ENCODE measurements at regions not wholly inside any gene's neighbourhood (a gene's known extent, or its start where the extent isn't known, plus 50 kb on each side); places are given as distances from the start of the nearest gene placed in this dataset.

DNA sequence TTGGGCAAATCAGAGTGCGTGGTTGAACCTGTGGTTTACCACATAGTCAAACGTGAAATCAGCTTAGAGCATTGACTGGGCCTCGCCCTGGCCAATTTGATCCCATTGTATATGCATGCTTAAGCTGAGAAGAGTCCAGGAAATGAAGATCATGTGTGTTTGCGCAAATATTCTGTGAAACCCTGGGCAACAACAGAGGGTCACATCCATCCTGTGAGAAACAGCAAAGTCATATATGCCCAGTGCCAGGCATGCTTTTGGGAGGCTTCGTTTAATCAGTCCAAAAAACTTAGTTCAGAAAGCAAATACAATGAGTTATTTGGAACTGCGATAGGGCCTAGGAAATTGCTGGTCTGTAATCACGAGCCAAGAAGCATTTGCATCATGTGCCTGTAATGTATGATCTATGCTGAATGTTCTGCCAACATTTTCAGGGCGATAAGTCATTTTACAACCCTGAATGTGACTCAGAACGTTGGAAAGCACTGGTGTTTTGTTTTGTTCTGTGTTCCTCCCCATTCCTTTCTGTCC is 412.1 kb upstream of the CELF2 start:
- H3K9ac ChIP-seq (replicated peaks; ENCODE audit: extremely low read depth, insufficient read depth, low read length), result no peak overlapping the region
- peak; percentile 13 for DNase-seq (ENCODE audit: low read depth, low spot score)
- no peaks in the 10 kb centered on the region for H3K79me2 ChIP-seq (ENCODE audit: control insufficient read depth, insufficient read depth, low read length)
- intact Hi-C loops (cut with micrococcal nuclease), result no loop called here
- H3K9me1 ChIP-seq (replicated peaks; ENCODE audit: control insufficient read depth, extremely low read depth, insufficient read depth, low read length), result no peaks in the 10 kb centered on the region
- H3K4me1 ChIP-seq (ENCODE audit: control insufficient read depth, extremely low read depth, insufficient read depth, low read length), result no peaks in the 10 kb centered on the region
- no peaks in the 10 kb centered on the region for H3K9me3 ChIP-seq (replicated peaks; ENCODE audit: control insufficient read depth, insufficient read depth, low read length)
- no peaks in the 10 kb centered on the region for H3K36me3 ChIP-seq (ENCODE audit: control insufficient read depth in 2 of 2, extremely low read depth in 1 of 2, insufficient read depth in 2 of 2, low read length in 2 of 2)
- no TSS peak for BruUV-seq (replicated peaks)
- ChIA-PET POLR2A (no interaction called here), CTCF (no interaction called here)
- peaks cover 0 to 8% of the 10 kb centered on the region in 2 experiments for H3K27me3 ChIP-seq (ENCODE audit: control insufficient read depth in 2 of 2, insufficient read depth in 2 of 2, low read length in 2 of 2)
- H4K20me1 ChIP-seq (replicated peaks; ENCODE audit: control insufficient read depth, extremely low read depth, insufficient read depth, low read length), result no peaks in the 10 kb centered on the region
- H3K4me3 ChIP-seq (replicated peaks in 1 of 3; ENCODE audit: insufficient read depth in 1 of 3, low read depth in 1 of 3, low read length in 3 of 3), result no peak overlapping the region
- H3K4me2 ChIP-seq (ENCODE audit: insufficient read depth, low read length), result no peak overlapping the region
- H2AFZ ChIP-seq (ENCODE audit: low read depth, low read length), result no peak overlapping the region
- H3K27ac ChIP-seq (ENCODE audit: insufficient read depth, low read depth, low read length), result no peak overlapping the region
- FAIRE-seq, result no peak
- no peak for TF ChIP-seq MYC (IDR thresholded peaks at IDR 0.05; ENCODE audit: low read depth, low read length)
- no peak for TF ChIP-seq FOS (IDR thresholded peaks at IDR 0.05; ENCODE audit: borderline replicate concordance, insufficient read depth, low read length)
- dilution Hi-C loops (cut with MboI; ENCODE audit: extremely low pct_ligation_motif_present, low sequenced_read_pairs), result no loop called here

DNA sequence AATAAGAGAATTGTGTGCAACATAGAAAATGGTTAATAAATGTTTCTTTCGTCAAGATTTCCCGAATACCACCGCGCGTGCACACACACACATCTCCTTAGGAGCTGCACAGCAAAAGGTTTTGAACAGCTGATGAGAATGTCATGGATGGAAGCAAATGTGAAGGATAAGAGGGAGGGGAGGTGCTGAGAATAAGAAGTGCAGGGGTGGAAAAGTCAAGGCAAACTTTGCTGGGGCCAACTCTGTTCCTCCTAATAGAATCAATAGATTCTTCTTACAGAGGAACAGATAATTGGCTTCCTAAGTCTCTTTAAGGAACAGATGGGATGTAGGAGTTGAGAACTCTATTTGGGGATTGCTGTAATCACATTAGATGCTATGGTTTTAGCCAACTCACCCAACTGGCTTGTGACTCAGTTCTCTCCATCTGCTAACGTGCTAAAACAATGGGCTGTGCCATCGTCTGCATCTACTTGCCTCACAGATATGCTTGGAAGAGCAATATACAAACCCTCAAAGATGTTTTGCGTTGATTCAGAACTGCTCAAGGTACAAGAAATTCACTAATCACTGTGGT is 408.2 kb upstream of the CELF2 start:
- H3K9me1 ChIP-seq (replicated peaks; ENCODE audit: control insufficient read depth, extremely low read depth, insufficient read depth, low read length), result no peaks in the 10 kb centered on the region
- ChIA-PET POLR2A (no interaction called here), CTCF (no interaction called here)
- BruUV-seq (replicated peaks), result no TSS peak
- H2AFZ ChIP-seq (ENCODE audit: low read depth, low read length), result no peak overlapping the region
- H3K4me2 ChIP-seq (ENCODE audit: insufficient read depth, low read length), result no peak overlapping the region
- H3K27ac ChIP-seq (ENCODE audit: insufficient read depth, low read depth, low read length), result no peak overlapping the region
- FAIRE-seq (no peak), DNase-seq (ENCODE audit: low read depth, low spot score) (no peak)
- H3K9ac ChIP-seq (replicated peaks; ENCODE audit: extremely low read depth, insufficient read depth, low read length), result no peak overlapping the region
- H4K20me1 ChIP-seq (replicated peaks; ENCODE audit: control insufficient read depth, extremely low read depth, insufficient read depth, low read length), result no peaks in the 10 kb centered on the region
- dilution Hi-C loops (cut with MboI; ENCODE audit: extremely low pct_ligation_motif_present, low sequenced_read_pairs) (no loop called here), intact Hi-C loops (cut with micrococcal nuclease) (no loop called here)
- TF ChIP-seq FOS (IDR thresholded peaks at IDR 0.05; ENCODE audit: borderline replicate concordance, insufficient read depth, low read length), result no peak
- TF ChIP-seq MYC (IDR thresholded peaks at IDR 0.05; ENCODE audit: low read depth, low read length), result no peak
- TF ChIP-seq, protein P1, sequence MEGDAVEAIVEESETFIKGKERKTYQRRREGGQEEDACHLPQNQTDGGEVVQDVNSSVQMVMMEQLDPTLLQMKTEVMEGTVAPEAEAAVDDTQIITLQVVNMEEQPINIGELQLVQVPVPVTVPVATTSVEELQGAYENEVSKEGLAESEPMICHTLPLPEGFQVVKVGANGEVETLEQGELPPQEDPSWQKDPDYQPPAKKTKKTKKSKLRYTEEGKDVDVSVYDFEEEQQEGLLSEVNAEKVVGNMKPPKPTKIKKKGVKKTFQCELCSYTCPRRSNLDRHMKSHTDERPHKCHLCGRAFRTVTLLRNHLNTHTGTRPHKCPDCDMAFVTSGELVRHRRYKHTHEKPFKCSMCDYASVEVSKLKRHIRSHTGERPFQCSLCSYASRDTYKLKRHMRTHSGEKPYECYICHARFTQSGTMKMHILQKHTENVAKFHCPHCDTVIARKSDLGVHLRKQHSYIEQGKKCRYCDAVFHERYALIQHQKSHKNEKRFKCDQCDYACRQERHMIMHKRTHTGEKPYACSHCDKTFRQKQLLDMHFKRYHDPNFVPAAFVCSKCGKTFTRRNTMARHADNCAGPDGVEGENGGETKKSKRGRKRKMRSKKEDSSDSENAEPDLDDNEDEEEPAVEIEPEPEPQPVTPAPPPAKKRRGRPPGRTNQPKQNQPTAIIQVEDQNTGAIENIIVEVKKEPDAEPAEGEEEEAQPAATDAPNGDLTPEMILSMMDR (IDR thresholded peaks at IDR 0.05; ENCODE audit: extremely low read depth in 1 of 2, insufficient read depth in 1 of 2, low read depth in 1 of 2, low read length in 2 of 2), result no peak
- no peak for TF ChIP-seq POLR2AphosphoS5 (IDR thresholded peaks at IDR 0.05; ENCODE audit: insufficient read depth, low read depth, low read length)
- TF ChIP-seq POLR2A (IDR thresholded peaks at IDR 0.05; ENCODE audit: low read depth, low read length), result no peak
- no peak for TF ChIP-seq GATA2 (IDR thresholded peaks at IDR 0.05; ENCODE audit: insufficient read depth, insufficient read length, low read depth, low read length)
- TF ChIP-seq JUN (IDR thresholded peaks at IDR 0.05; ENCODE audit: borderline replicate concordance, insufficient read depth, insufficient read length, low read depth), result no peak
- no peak for TF ChIP-seq EZH2 (IDR thresholded peaks at IDR 0.05; ENCODE audit: borderline replicate concordance, low read depth, low read length, severe bottlenecking)
- TF ChIP-seq, protein P2, sequence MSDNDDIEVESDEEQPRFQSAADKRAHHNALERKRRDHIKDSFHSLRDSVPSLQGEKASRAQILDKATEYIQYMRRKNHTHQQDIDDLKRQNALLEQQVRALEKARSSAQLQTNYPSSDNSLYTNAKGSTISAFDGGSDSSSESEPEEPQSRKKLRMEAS (IDR thresholded peaks at IDR 0.05; ENCODE audit: insufficient read depth, insufficient read length), result no peak
- H3K79me2 ChIP-seq (ENCODE audit: control insufficient read depth, insufficient read depth, low read length), result no peaks in the 10 kb centered on the region
- no peaks in the 10 kb centered on the region for H3K9me3 ChIP-seq (replicated peaks; ENCODE audit: control insufficient read depth, insufficient read depth, low read length)
- H3K4me3 ChIP-seq (replicated peaks in 1 of 3; ENCODE audit: insufficient read depth in 1 of 3, low read depth in 1 of 3, low read length in 3 of 3), result no peak overlapping the region
- peaks cover 6% of the 10 kb centered on the region for H3K4me1 ChIP-seq (ENCODE audit: control insufficient read depth, extremely low read depth, insufficient read depth, low read length)
- peaks cover 6 to 14% of the 10 kb centered on the region in 2 experiments for H3K27me3 ChIP-seq (ENCODE audit: control insufficient read depth in 2 of 2, insufficient read depth in 2 of 2, low read length in 2 of 2)
- H3K36me3 ChIP-seq (ENCODE audit: control insufficient read depth in 2 of 2, extremely low read depth in 1 of 2, insufficient read depth in 2 of 2, low read length in 2 of 2), result no peaks in the 10 kb centered on the region

Measured in endothelial cell of umbilical vein (primary cell).